SK-N-MC (cell line): ENCODE measurements at regions not wholly inside any gene's neighbourhood (a gene's known extent, or its start where the extent isn't known, plus 50 kb on each side); places are given as distances from the start of the nearest gene placed in this dataset.

Experiments used
- EZH2 ChIP-seq: fragments of 200-600 bp; sonication (generic); IDR thresholded peaks from one replicate; pipeline ENCODE4 v1.6.1; 2017; ENCODE audit warnings: antibody characterized with exemption
- POLR2AphosphoS5 ChIP-seq: IDR thresholded peaks from 2 replicates; pipeline ENCODE4 v1.6.1; 2012; ENCODE audit warnings: mild to moderate bottlenecking, low read depth, low read length, borderline replicate concordance

GRCh38 chr5:82364497-82364896 lies 86.3 kb upstream of the RPS23 start:
- TF ChIP-seq POLR2AphosphoS5 = no peak
- TF ChIP-seq EZH2 = no peak
